PC-3 (cell line): ENCODE measurements at regions not wholly inside any gene's neighbourhood (a gene's known extent, or its start where the extent isn't known, plus 50 kb on each side); places are given as distances from the start of the nearest gene placed in this dataset.
"Not testable (repeated sequence)": the region's sequence is repeated elsewhere in the genome, so short reads cannot be mapped to it uniquely, and the experiment has no call there.

Experiments
- ATAC-seq: fragments of 200-7000 bp; cut with Tn5 transposase; 2 replicates; pipeline ENCODE4 v1.9.1; 2020; ENCODE audit warnings: mild to moderate bottlenecking, moderate library complexity
- BruUV-seq: library from RNA; stranded (reverse); fragments of 400-500 nt; replicated peaks from 2 replicates; lab custom pipeline; 2021; lab: Mats Ljungman, UMichigan
- CTCF ChIA-PET: fragments of 300-600 bp; sonication (Branson Sonifier 250); formaldehyde crosslinking; loops from one replicate; lab custom pipeline; 2022; ENCODE audit warnings: antibody characterized with exemption; lab: Charles Lee
- POLR2A ChIA-PET: fragments of 300-600 bp; sonication (Branson Sonifier 250); formaldehyde crosslinking; loops from one replicate; lab custom pipeline; 2022; ENCODE audit warnings: antibody characterized with exemption; ENCODE audit not compliant: unreplicated experiment; lab: Charles Lee
- DNase-seq: peaks from one replicate; pipeline ENCODE4 v3.0.0-alpha.2; 2015
- H2AFZ ChIP-seq: fragments of 300-600 bp; sonication (generic); 2 replicates; pipeline ENCODE4 v1.6.0; 2016; ENCODE audit warnings: antibody characterized with exemption, low read length
- H3F3A ChIP-seq: fragments of 300-600 bp; sonication (generic); one replicate; pipeline ENCODE4 v1.6.0; 2017; ENCODE audit warnings: antibody characterized with exemption, low read length, control low read depth, mild to moderate bottlenecking; ENCODE audit not compliant: unreplicated experiment
- H3K27ac ChIP-seq: fragments of 300-600 bp; sonication (generic); 2 replicates; pipeline ENCODE4 v1.5.1; 2016; ENCODE audit warnings: mild to moderate bottlenecking, low read length
- H3K27me3 ChIP-seq: fragments of 300-600 bp; sonication (generic); 2 replicates; pipeline ENCODE4 v1.6.1; 2016; ENCODE audit warnings: low read length, mixed read lengths
- H3K36me3 ChIP-seq: fragments of 300-600 bp; sonication (generic); 2 replicates; pipeline ENCODE4 v1.6.1; 2016; ENCODE audit warnings: low read depth, mixed run types, low read length, mixed read lengths
- H3K4me1 ChIP-seq: fragments of 300-600 bp; sonication (generic); 2 replicates; pipeline ENCODE4 v1.5.1; 2016; ENCODE audit warnings: low read length; ENCODE audit not compliant: insufficient read depth
- H3K4me2 ChIP-seq: fragments of 300-600 bp; sonication (generic); 2 replicates; pipeline ENCODE4 v1.6.0; 2016; ENCODE audit warnings: low read length
- H3K4me3 ChIP-seq: fragments of 300-600 bp; sonication (generic); 2 replicates; pipeline ENCODE4 v1.5.1; 2016; ENCODE audit warnings: mild to moderate bottlenecking, low read length, mixed read lengths
- H3K79me2 ChIP-seq: fragments of 300-600 bp; sonication (generic); 2 replicates; pipeline ENCODE4 v1.6.1; 2017; ENCODE audit warnings: low read length, mixed read lengths
- H3K9ac ChIP-seq: fragments of 300-600 bp; sonication (generic); 2 replicates; pipeline ENCODE4 v1.6.0; 2016; ENCODE audit warnings: mild to moderate bottlenecking, low read length
- H3K9me2 ChIP-seq: fragments of 300-600 bp; sonication (generic); replicated peaks from 2 replicates; pipeline ENCODE4 v1.6.1; 2016; ENCODE audit warnings: mixed run types, low read length, mixed read lengths
- H3K9me3 ChIP-seq: fragments of 300-600 bp; sonication (generic); 2 replicates; pipeline ENCODE4 v1.6.1; 2016; ENCODE audit warnings: low read length, mixed read lengths
- H4K20me1 ChIP-seq: fragments of 300-600 bp; sonication (generic); 2 replicates; pipeline ENCODE4 v1.6.1; 2016; ENCODE audit warnings: low read length, mixed read lengths
- EZH2 ChIP-seq: fragments of 300-600 bp; sonication (generic); IDR thresholded peaks from one replicate; pipeline ENCODE4 v1.6.1; 2017; ENCODE audit warnings: antibody characterized with exemption, mild to moderate bottlenecking, low read length; ENCODE audit not compliant: unreplicated experiment
- EZH2phosphoT487 ChIP-seq: fragments of 300-600 bp; sonication (generic); IDR thresholded peaks from 2 replicates; pipeline ENCODE4 v1.6.1; 2018; ENCODE audit warnings: mild to moderate bottlenecking, antibody characterized with exemption, low read length, borderline replicate concordance
- intact Hi-C: fragments of 100-400 bp; cut with micrococcal nuclease; formaldehyde crosslinking; loops from 2 replicates; pipeline ENCODE4 v1.9.0; 2023
- TF ChIP-seq, protein P1 (sequence below): fragments of 300-600 bp; sonication (generic); conservative IDR thresholded peaks from 2 replicates; pipeline ENCODE4 v1.5.1; 2017; ENCODE audit warnings: antibody characterized with exemption, low read depth, mild to moderate bottlenecking, low read length

DNA sequence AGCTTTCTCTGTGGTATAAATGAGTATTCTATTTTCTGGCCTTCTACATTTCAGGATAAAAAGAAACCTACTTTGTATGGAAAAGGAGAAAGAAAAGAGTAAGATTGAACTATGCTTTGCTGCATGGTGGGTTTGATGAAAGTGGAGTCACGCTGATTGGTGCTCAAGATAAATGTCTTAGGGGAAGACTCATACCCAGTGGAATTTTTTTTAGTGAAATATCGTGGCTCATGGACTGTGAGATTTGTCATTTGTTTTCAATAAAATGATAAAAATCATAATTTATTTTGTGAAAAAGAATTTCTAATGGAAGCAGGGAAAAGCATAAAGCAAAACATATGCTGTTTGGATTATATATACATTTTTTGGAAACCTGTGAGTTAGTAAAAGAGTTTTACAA is 292.5 kb downstream of the ZPLD1 start:
- TF ChIP-seq EZH2phosphoT487 (no peak), EZH2 (no peak)
- TF ChIP-seq, protein P1, sequence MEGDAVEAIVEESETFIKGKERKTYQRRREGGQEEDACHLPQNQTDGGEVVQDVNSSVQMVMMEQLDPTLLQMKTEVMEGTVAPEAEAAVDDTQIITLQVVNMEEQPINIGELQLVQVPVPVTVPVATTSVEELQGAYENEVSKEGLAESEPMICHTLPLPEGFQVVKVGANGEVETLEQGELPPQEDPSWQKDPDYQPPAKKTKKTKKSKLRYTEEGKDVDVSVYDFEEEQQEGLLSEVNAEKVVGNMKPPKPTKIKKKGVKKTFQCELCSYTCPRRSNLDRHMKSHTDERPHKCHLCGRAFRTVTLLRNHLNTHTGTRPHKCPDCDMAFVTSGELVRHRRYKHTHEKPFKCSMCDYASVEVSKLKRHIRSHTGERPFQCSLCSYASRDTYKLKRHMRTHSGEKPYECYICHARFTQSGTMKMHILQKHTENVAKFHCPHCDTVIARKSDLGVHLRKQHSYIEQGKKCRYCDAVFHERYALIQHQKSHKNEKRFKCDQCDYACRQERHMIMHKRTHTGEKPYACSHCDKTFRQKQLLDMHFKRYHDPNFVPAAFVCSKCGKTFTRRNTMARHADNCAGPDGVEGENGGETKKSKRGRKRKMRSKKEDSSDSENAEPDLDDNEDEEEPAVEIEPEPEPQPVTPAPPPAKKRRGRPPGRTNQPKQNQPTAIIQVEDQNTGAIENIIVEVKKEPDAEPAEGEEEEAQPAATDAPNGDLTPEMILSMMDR = no peak
- Histone ChIP-seq H3K27ac (no peak overlapping the region), H3F3A (no peaks in the 10 kb centered on the region), H3K4me3 (no peak overlapping the region), H4K20me1 (no peaks in the 10 kb centered on the region), H3K4me1 (no peaks in the 10 kb centered on the region), H2AFZ (no peak overlapping the region), H3K79me2 (no peaks in the 10 kb centered on the region), H3K36me3 (no peaks in the 10 kb centered on the region), H3K4me2 (no peak overlapping the region), H3K9ac (no peak overlapping the region), H3K27me3 (peaks cover 31% of the 10 kb centered on the region), H3K9me3 (no peaks in the 10 kb centered on the region), H3K9me2 (no peaks in the 10 kb centered on the region)
- ChIA-PET POLR2A (no interaction called here), CTCF (no interaction called here)
- no peak for ATAC-seq
- BruUV-seq = no TSS peak
- intact Hi-C loops = no loop called here
- DNase-seq = no peak

DNA sequence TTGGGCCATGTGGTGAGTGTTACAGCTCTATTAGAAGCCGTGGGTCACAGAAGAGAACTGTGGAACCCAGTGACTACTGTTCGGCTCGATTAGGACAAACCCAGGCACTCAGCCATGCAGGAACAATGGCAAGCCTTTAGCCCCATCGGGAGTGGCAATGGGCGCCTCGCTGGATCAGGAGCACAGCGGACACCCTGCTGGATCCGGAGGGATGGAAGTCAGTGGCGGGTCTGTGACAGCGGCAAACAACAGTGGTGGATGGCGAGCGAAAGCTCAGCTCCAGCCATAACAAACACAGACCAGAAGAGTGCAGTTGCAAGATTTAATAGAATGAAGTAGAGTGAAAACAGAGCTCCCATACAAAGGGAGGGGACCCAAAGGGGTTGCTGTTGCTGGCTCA is 297.8 kb downstream of the ZPLD1 start:
- H3K36me3 ChIP-seq, H3K27ac ChIP-seq, DNase-seq, CTCF ChIA-PET, H3K4me1 ChIP-seq, H3F3A ChIP-seq, H3K27me3 ChIP-seq, H3K4me3 ChIP-seq, intact Hi-C loops, H3K9me2 ChIP-seq, H3K9me3 ChIP-seq, H3K9ac ChIP-seq, H3K79me2 ChIP-seq, BruUV-seq, POLR2A ChIA-PET, H3K4me2 ChIP-seq, H2AFZ ChIP-seq, ATAC-seq, H4K20me1 ChIP-seq: not testable (repeated sequence)

GRCh38 chr3:102733791-102734563 is 299.2 kb downstream of the ZPLD1 start:
- BruUV-seq = no TSS peak
- H3K9ac ChIP-seq = no peak overlapping the region
- DNase-seq (peak; percentile 9), ATAC-seq (no peak)
- POLR2A ChIA-PET = no interaction called here
- no peak overlapping the region for H3K27ac ChIP-seq
- no peak overlapping the region for H3K4me2 ChIP-seq
- no peaks in the 10 kb centered on the region for H3K4me1 ChIP-seq
- H3K4me3 ChIP-seq = no peak overlapping the region
- no peaks in the 10 kb centered on the region for H3F3A ChIP-seq
- intact Hi-C loops = no loop called here
- TF ChIP-seq EZH2phosphoT487 (no peak), EZH2 (no peak)
- TF ChIP-seq, protein P1 = no peak
- H3K36me3 ChIP-seq = no peaks in the 10 kb centered on the region
- H3K9me2 ChIP-seq = no peaks in the 10 kb centered on the region
- no peaks in the 10 kb centered on the region for H3K79me2 ChIP-seq
- H4K20me1 ChIP-seq = no peaks in the 10 kb centered on the region
- no peak overlapping the region for H2AFZ ChIP-seq
- CTCF ChIA-PET = no interaction called here
- H3K27me3 ChIP-seq = no peaks in the 10 kb centered on the region
- no peaks in the 10 kb centered on the region for H3K9me3 ChIP-seq
